ENCODE measurements at regions not wholly inside any gene's neighbourhood (a gene's known extent, or its start where the extent isn't known, plus 50 kb on each side); places are given as distances from the start of the nearest gene placed in this dataset.

DNA sequence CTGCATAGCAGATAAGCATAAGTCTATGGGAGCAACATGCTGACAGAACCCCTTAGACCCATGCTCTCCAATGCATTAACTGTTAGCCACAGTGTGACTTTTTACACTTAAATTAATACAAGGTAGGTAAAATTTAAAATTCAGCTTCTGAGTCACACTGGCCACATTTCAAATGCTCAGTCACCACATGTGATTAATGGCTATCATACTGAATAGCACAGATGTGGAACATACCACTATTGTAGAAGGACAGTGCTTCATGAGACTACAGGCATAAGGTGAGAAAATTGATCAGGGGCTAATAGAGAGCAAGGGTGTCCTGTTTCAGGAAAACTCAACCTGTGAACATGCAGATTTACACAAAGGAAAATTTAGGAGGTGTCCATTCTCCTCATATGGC, 357.0 kb upstream of the SEMA6D start:
- TF ChIP-seq, protein P1, sequence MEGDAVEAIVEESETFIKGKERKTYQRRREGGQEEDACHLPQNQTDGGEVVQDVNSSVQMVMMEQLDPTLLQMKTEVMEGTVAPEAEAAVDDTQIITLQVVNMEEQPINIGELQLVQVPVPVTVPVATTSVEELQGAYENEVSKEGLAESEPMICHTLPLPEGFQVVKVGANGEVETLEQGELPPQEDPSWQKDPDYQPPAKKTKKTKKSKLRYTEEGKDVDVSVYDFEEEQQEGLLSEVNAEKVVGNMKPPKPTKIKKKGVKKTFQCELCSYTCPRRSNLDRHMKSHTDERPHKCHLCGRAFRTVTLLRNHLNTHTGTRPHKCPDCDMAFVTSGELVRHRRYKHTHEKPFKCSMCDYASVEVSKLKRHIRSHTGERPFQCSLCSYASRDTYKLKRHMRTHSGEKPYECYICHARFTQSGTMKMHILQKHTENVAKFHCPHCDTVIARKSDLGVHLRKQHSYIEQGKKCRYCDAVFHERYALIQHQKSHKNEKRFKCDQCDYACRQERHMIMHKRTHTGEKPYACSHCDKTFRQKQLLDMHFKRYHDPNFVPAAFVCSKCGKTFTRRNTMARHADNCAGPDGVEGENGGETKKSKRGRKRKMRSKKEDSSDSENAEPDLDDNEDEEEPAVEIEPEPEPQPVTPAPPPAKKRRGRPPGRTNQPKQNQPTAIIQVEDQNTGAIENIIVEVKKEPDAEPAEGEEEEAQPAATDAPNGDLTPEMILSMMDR (IDR thresholded peaks at IDR 0.05; ENCODE audit: low read depth, low read length, poor library complexity, severe bottlenecking): no peak
- no peak for TF ChIP-seq EZH2phosphoT487 (IDR thresholded peaks at IDR 0.05; ENCODE audit: borderline replicate concordance, low read length)
